HepG2 (cell line): ENCODE measurements at regions not wholly inside any gene's neighbourhood (a gene's known extent, or its start where the extent isn't known, plus 50 kb on each side); places are given as distances from the start of the nearest gene placed in this dataset.

Experiments
- ATAC-seq: fragments of 200-7000 bp; cut with Tn5 transposase; 3 replicates; pipeline ENCODE4 v1.9.1; 2020; ENCODE audit warnings: mild to moderate bottlenecking, moderate library complexity
- BruUV-seq: library from RNA; stranded (reverse); fragments of 400-500 nt; replicated peaks from 2 replicates; lab custom pipeline; 2021; lab: Mats Ljungman, UMichigan
- CTCF ChIA-PET: fragments of 300-600 bp; formaldehyde crosslinking; extraction: SDS; loops from one replicate; lab custom pipeline; 2021; ENCODE audit warnings: low total read pairs, inconsistent platforms, low intra/inter-chr PET ratio; lab: Yijun Ruan, JAX
- POLR2A ChIA-PET: fragments of 350-600 bp; sonication (Branson Sonifier 250); formaldehyde crosslinking; loops from one replicate; lab custom pipeline; 2020; ENCODE audit warnings: antibody characterized with exemption, inconsistent platforms; lab: Yijun Ruan, JAX
- DNase-seq: peaks from one replicate; pipeline ENCODE4 v3.0.0-alpha.2; 2015; ENCODE audit warnings: low spot score
- FAIRE-seq: peaks from 3 replicates; lab custom pipeline; 2011; peaks lifted over from hg19 to GRCh38; lab: Jason Lieb, UNC
- H2AFZ ChIP-seq: one replicate; pipeline ENCODE4 v1.6.1; 2011; ENCODE audit warnings: low read length, inconsistent platforms
- H3K27ac ChIP-seq: fragments of 300-600 bp; 3 replicates; pipeline ENCODE4 v1.8.0; 2011; ENCODE audit warnings: mixed run types, mild to moderate bottlenecking, mixed read lengths, low read length, inconsistent platforms; ENCODE audit not compliant: insufficient read depth; ENCODE audit errors: extremely low read length
- H3K27me3 ChIP-seq, 2 experiments: fragments of 200-600 bp in 1 of 2; 2 replicates in 1 of 2; 3 replicates in 1 of 2; pipeline versions ENCODE4 v1.6.0 to v1.8.0; 2011; ENCODE audit warnings: low read length in 2 of 2, mild to moderate bottlenecking in 2 of 2, moderate library complexity in 2 of 2, inconsistent platforms in 1 of 2; ENCODE audit not compliant: insufficient read depth in 2 of 2, control insufficient read depth in 1 of 2
- H3K36me3 ChIP-seq, 2 experiments: fragments of 200-600 bp in 1 of 2; replicated peaks in 1 of 2; 2 replicates in 1 of 2; 3 replicates in 1 of 2; pipeline versions ENCODE4 v1.5.1 to v1.8.0; 2011; ENCODE audit warnings: low read length in 2 of 2, inconsistent platforms in 1 of 2; ENCODE audit not compliant: insufficient read depth in 2 of 2, control insufficient read depth in 1 of 2
- H3K4me1 ChIP-seq: 2 replicates; pipeline ENCODE4 v1.5.1; 2012; ENCODE audit warnings: low read length, inconsistent platforms; ENCODE audit not compliant: insufficient read depth
- H3K4me2 ChIP-seq: 2 replicates; pipeline ENCODE4 v1.6.0; 2011; ENCODE audit warnings: low read depth, low read length, inconsistent platforms
- H3K4me3 ChIP-seq, 3 experiments: fragments of 200-600 bp in 1 of 3; sonication (generic), shearing (Covaris generic) in 1 of 3; replicated peaks in 1 of 3; 2 replicates each; pipeline ENCODE4 v1.5.1; 2011 to 2016; ENCODE audit warnings: low read length in 3 of 3, inconsistent platforms in 2 of 3, low read depth in 2 of 3, mild to moderate bottlenecking in 2 of 3, control low read depth in 1 of 3, mixed read lengths in 1 of 3; ENCODE audit not compliant: insufficient read depth in 1 of 3
- H3K79me2 ChIP-seq: one replicate; pipeline ENCODE4 v1.6.1; 2011; ENCODE audit warnings: low read length, inconsistent platforms; ENCODE audit not compliant: insufficient read depth
- H3K9ac ChIP-seq: 2 replicates; pipeline ENCODE4 v1.6.0; 2011; ENCODE audit warnings: mild to moderate bottlenecking, low read depth, low read length, inconsistent platforms; ENCODE audit not compliant: insufficient read depth
- H3K9me3 ChIP-seq: 2 replicates; pipeline ENCODE4 v1.5.1; 2012; ENCODE audit warnings: mild to moderate bottlenecking, low read length
- H4K20me1 ChIP-seq: 2 replicates; pipeline ENCODE4 v1.6.0; 2011; ENCODE audit warnings: inconsistent platforms, mild to moderate bottlenecking, low read length, moderate library complexity; ENCODE audit not compliant: insufficient read depth
- FOXM1 ChIP-seq: sonication (generic); formaldehyde crosslinking; IDR thresholded peaks from 2 replicates; pipeline ENCODE4 v1.5.0; 2020; ENCODE audit warnings: missing genetic modification reagents
- KDM6A ChIP-seq: IDR thresholded peaks from 2 replicates; pipeline ENCODE4 v1.6.1; 2016; ENCODE audit warnings: low read depth
- KLF13 ChIP-seq: sonication (generic); formaldehyde crosslinking; IDR thresholded peaks from 2 replicates; pipeline ENCODE4 v1.4.0; 2020; ENCODE audit warnings: mild to moderate bottlenecking, missing genetic modification reagents
- RXRA ChIP-seq: sonication (generic); formaldehyde crosslinking; IDR thresholded peaks from 2 replicates; pipeline ENCODE4 v1.5.1; 2020; ENCODE audit warnings: missing genetic modification reagents
- U2AF2 ChIP-seq: fragments of 200-400 bp; formaldehyde crosslinking; IDR thresholded peaks from 2 replicates; pipeline ENCODE4 v1.6.1; 2017; ENCODE audit warnings: low read depth, mild to moderate bottlenecking, low read length
- ZBTB40 ChIP-seq, 2 experiments: fragments of 450-650 bp in 1 of 2; sonication (generic) in 1 of 2; formaldehyde crosslinking in 1 of 2; IDR thresholded peaks; 2 replicates each; pipeline versions ENCODE4 v1.6.1 to v1.8.0; 2016 to 2022; ENCODE audit warnings: antibody characterized with exemption in 1 of 2, mild to moderate bottlenecking in 1 of 2, missing genetic modification reagents in 1 of 2
- ZFP1 ChIP-seq: IDR thresholded peaks from 2 replicates; pipeline ENCODE4 v1.6.1; 2016
- ZNF10 ChIP-seq: sonication (generic); formaldehyde crosslinking; IDR thresholded peaks from 2 replicates; pipeline ENCODE4 v1.4.0; 2020; ENCODE audit warnings: mild to moderate bottlenecking, low read depth, missing genetic modification reagents, borderline replicate concordance
- ZNF18 ChIP-seq: sonication (generic); formaldehyde crosslinking; IDR thresholded peaks from 2 replicates; pipeline ENCODE4 v1.8.0; 2022; ENCODE audit warnings: mild to moderate bottlenecking, missing genetic modification reagents; ENCODE audit not compliant: insufficient replicate concordance
- ZNF770 ChIP-seq: sonication (generic); formaldehyde crosslinking; IDR thresholded peaks from 2 replicates; pipeline ENCODE4 v1.5.0; 2020; ENCODE audit warnings: mild to moderate bottlenecking, missing genetic modification reagents
- WGBS: methylation state at CpG from one replicate; pipeline ENCODE4 v1.1.6; 2017; ENCODE audit warnings: low lambda C conversion rate; 5-methylcytosine and 5-hydroxymethylcytosine counted together
- in situ Hi-C: cut with HindIII; loops from 2 replicates; pipeline ENCODE4 v1.10.0; 2017; ENCODE audit warnings: low pct_unique_long_range_greater_than_20kb; ENCODE audit not compliant: extremely low pct_ligation_motif_present
- intact Hi-C: fragments of 100-400 bp; cut with micrococcal nuclease; formaldehyde crosslinking; loops from one replicate; pipeline ENCODE4 v1.10.0; 2022; ENCODE audit not compliant: unreplicated experiment

GRCh38 chr13:109842212-109842920, 56.0 kb upstream of the IRS2 start (continued):
- TF ChIP-seq ZNF18 (no peak), KLF13 (CRISPR knock-in tag) (no peak), FOXM1 (CRISPR knock-in tag) (no peak), ZNF10 (CRISPR knock-in tag) (no peak)
- TF ChIP-seq, all 625 proteins: peak for 0

DNA sequence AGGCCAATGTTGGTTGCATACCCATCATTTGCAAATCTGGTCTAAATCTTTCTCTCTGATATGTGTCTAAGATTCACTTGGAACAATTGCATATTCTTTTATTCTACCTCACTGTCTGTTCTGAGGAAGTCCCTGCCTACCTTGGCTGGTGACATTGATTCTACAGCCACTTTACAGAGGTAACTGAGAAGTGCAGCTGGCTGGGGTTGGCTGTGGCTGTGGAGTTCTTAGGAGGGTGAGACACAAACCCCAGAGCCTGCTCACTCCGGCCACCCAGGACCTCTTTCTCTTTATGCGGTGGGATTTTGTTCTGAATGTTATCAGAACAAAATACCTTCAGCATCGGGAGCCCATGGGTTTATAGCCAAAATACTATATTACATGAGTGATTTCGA, 54.5 kb upstream of the IRS2 start:
- peaks cover 10% of the 10 kb centered on the region; the same call in 1 of the 2 replicates for H3K4me1 ChIP-seq
- no peak overlapping the region for H3K4me2 ChIP-seq
- WGBS: 34% methylated on average over 4 of the region's 4 CpGs
- DNase-seq: no peak
- H3K9me3 ChIP-seq: no peaks in the 10 kb centered on the region
- POLR2A ChIA-PET: no interaction called here
- FAIRE-seq: no peak
- H3K79me2 ChIP-seq: no peaks in the 10 kb centered on the region
- CTCF ChIA-PET: no interaction called here
- in situ Hi-C loops: no loop called here
- no peak overlapping the region for H3K27ac ChIP-seq
- no peak for ATAC-seq
- H3K4me3 ChIP-seq: no peak overlapping the region
- no peak overlapping the region for H3K9ac ChIP-seq
- peaks cover 0 to 2% of the 10 kb centered on the region in 2 experiments; a peak in 1 of 5 replicates for H3K27me3 ChIP-seq
- H4K20me1 ChIP-seq: no peaks in the 10 kb centered on the region
- no peaks in the 10 kb centered on the region for H3K36me3 ChIP-seq
- H2AFZ ChIP-seq: no peak overlapping the region
- BruUV-seq: no TSS peak
- intact Hi-C loops: no loop called here
- TF ChIP-seq KDM6A (CRISPR knock-in tag): no peak
- no peak for TF ChIP-seq ZFP1 (CRISPR knock-in tag)
- TF ChIP-seq ZNF770 (CRISPR knock-in tag): no peak
- no peak for TF ChIP-seq ZBTB40 (IDR thresholded peaks at IDR 0.05)
- TF ChIP-seq ZBTB40 (CRISPR knock-in tag; IDR thresholded peaks at IDR 0.05): no peak
- TF ChIP-seq RXRA (CRISPR knock-in tag): no peak
- TF ChIP-seq U2AF2: no peak
